NCI-H2081 treated with DMSO at 0.1 percent for 48 hours (cell line): ENCODE measurements at regions not wholly inside any gene's neighbourhood (a gene's known extent, or its start where the extent isn't known, plus 50 kb on each side); places are given as distances from the start of the nearest gene placed in this dataset.
"Not testable (repeated sequence)": the region's sequence is repeated elsewhere in the genome, so short reads cannot be mapped to it uniquely, and the experiment has no call there.

Experiments
- DNase-seq: peaks from one replicate; lab custom pipeline; 2025; lab: John Stamatoyannopoulos, UW

DNA sequence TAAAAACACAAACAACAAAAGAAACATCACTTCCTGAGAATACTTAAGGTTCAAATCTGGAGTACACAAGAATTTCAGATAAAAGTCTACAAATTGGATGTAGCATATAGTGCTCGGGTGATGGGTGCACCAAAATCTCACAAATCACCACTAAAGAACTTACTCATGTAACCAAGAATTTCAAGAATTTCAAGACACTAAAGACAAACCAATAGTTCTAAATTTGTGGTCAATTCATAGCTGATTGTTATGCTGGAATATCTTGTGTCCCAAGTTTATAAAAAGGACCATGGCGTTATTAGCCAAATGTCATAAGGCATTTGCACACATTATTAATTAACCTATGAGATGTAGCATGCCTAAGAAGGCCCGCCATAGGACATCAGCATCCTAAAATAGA lies 1204.1 kb upstream of the AUTS2 start:
- no peak for DNase-seq

GRCh38 chr7:68399991-68400590 lies 1198.2 kb upstream of the AUTS2 start:
- no peak for DNase-seq

DNA sequence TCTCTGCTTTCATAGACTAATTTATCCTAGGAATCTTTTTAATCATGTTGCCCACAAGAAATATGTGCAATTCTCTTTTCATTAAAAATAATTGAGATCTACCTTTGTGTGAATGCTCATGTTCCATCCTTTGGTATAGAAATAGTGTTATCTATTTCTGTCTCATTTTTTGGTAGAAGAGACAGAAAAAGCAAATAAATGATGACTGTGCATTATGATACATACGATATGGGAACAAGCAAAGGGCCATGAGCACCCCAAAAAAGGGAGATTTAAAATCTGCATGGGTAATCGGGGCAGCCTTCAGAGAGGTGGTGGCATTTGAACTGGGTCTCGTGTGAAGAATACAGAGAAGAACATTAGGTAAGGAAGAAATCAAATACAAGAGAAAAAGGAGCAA lies 1197.5 kb upstream of the AUTS2 start:
- DNase-seq: no peak

- DNase-seq: no peak
These were observed 1197.0 kb upstream of the AUTS2 start for GRCh38 chr7:68401313-68401712.

DNA sequence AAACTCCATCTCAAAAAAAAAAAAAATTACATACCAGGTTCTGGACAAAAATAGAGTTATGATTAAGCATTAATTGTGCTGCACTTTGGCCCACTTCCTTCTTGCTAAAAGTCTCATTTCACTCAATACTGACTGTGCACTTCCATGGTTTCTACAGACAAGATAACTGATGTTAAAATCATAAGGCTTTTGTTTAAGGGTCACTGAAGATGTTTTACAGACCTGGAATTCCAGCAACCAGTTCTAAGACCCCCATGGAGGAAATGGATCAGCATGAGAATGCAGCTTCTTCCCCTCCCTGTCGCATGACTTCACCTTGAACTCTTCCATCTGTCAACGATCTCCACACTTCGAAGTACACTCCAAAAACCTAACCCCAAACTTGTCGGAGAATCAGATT lies 1191.8 kb upstream of the AUTS2 start:
- DNase-seq: no peak

- DNase-seq: no peak
These were observed 1190.8 kb upstream of the AUTS2 start for GRCh38 chr7:68407460-68407859.

DNA sequence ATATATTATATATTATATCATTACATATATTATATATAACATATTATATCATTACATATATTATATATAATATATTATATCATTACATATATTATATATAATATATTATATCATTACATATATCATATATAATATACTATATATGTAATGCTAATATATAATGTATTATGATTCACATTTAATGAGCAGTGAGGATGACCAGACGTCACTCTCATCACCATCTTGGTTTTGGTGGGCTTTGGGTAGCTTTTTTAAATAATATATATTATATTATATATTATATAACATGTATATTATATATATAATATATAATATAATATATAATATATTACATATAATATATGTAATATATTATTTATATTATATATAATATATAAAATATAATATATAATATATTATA lies 1189.4 kb upstream of the AUTS2 start:
- no peak for DNase-seq

DNA sequence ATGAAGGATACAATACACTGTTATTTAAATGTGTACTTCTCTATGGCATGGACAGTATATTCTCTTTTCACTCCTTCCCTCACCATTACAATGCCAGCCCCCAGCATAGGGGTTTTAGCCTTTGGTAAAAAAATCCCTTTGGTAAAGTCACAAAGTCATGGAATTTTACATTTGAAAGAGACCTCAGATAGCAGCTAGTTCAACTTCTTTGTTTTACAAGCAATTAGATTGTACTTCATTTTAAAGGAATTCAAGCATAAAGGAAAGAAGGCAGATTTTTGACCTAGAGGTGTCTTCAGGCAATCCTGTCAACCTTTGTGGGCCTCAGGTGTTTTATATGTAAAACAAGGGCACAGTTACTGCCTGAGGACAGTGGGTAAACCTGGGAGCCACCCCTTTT lies 1188.4 kb upstream of the AUTS2 start:
- no peak for DNase-seq

DNA sequence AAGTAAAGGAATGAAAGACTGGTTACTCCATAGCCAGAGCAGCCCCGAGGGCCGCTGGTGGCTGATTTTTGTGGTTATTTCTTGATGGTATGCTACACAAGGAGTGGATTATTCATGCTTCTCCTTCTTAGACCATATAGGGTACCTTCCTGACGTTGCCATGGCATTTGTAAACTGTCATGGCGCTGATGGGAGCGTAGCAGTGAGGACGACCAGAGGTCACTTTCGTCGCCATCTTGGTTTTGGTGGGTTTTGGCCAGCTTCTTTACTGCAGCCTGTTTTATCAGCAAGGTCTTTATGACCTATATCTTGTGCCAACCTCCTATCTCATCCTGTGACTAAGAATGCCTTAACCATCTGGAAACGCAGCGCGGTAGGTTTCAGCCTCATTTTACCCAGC lies 1187.6 kb upstream of the AUTS2 start:
- not testable (repeated sequence) for DNase-seq

GRCh38 chr7:68411742-68412141 lies 1186.5 kb upstream of the AUTS2 start:
- peak; percentile 21 for DNase-seq

GRCh38 chr7:68414631-68415425 lies 1183.4 kb upstream of the AUTS2 start:
- no peak for DNase-seq

DNA sequence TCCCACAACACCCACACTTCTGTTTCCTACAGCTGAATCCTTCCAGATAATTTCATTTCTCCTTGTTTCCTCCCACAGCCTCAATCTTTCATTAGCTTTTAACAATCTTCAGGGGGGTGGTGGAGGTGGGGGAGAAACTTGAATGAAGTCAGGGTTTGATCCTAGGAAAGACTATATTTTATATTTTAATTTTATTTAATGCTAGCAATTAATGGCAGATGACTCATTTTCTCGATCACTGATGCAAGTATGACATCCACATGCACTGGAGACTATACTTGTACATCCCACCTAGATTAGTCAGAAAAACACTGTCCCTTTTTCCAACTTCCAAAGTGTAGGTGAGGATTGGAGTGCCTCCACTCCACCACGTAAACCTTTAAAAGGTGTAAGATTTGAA lies 1181.3 kb upstream of the AUTS2 start:
- no peak for DNase-seq

- DNase-seq: no peak
These were observed 1180.6 kb upstream of the AUTS2 start for GRCh38 chr7:68417659-68418058.

- no peak for DNase-seq
These were observed 1177.7 kb upstream of the AUTS2 start for GRCh38 chr7:68420342-68421192.

DNA sequence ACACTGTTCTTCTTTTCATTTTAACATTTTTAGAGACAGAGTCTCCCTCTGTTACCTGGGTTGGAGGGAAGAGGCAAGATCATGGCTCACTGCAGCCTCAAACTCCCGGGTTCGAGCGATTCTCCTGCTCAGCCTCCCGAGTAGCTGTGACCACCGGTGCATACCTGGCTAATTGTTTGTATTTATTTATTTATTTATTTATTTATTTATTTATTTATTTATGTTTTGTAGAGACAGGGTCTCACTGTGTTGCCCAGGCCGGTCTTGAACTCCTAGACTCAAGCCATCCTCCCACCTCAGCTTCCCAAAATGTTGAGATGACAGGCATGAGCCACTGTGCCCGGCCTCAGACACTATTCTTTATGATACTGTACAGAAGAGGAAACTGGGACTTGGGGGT lies 1176.6 kb upstream of the AUTS2 start:
- no peak for DNase-seq

DNA sequence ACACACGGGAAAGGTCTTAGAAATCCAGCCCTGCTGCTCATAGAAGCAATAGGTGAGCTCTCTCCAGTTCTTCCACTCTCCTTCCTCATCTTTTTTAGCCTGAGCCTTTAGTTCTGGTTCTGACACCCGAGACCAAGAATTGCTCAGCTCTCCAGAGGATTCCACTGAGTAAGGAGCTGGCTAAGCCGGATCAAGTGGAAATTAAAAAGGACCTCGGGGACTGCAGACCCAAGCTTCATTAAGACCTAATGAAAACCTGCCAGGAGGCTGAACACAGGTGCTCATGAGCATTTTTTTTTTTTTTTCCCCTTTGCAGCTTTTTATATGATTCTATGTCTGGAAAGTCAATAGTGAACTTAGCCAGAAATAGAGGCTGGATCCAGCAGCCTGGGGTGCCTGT lies 1176.0 kb upstream of the AUTS2 start:
- DNase-seq: no peak

DNA sequence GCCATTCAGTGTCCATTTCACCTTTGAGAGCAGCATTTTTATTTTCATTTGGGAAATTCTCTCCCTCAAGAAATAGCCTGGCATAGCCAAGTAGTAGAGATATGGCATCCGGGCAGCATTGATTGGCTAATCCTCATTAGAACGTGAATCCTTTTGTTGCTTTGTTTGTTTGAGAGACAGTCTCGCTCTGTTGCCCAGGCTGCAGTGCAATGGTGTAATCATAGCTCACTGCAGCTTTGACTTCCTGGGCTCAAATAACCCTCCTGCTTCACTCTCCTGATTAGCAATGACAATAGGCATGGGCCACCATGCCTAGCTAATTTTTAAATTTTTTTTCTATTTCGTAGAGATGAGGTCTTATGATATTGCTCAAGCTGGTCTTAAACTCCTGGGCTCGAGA lies 1174.9 kb upstream of the AUTS2 start:
- DNase-seq: no peak

DNA sequence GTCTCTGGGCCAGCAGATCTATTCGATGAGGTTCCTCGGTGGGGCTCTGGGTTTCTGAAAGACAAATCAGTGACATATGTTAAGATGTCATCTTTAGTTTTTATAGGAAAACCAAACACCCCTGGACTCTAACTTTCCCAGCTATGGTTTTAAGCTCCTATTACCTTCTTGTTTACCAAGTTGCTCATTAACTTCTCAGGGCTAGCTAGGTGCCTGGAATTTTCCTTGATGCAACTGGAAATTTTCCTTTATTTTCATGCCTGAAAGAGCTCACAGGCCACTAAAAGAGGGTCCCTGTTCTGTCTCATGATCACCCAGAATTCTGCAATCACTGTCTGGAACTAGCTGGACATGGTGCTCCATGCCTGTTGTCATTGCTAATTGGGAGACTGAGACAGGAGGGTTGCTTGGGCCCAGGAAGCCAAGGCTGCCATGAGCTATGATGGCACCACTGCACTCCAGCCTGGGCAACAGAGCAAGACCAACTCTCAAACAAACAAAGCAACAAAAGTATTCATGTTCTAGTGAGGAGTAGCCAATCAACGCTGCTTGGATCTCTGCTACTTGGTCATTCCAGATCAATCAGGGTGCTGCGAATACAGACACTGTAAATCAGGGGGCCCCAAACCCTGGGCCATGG lies 1173.5 kb upstream of the AUTS2 start:
- DNase-seq: no peak

GRCh38 chr7:68425377-68425776 lies 1172.9 kb upstream of the AUTS2 start:
- DNase-seq: no peak

- DNase-seq: no peak
These were observed 1168.7 kb upstream of the AUTS2 start for GRCh38 chr7:68429411-68430117.

GRCh38 chr7:68432585-68432984 lies 1165.7 kb upstream of the AUTS2 start:
- DNase-seq: no peak
